DND-41 (cell line): ENCODE measurements at regions not wholly inside any gene's neighbourhood (a gene's known extent, or its start where the extent isn't known, plus 50 kb on each side); places are given as distances from the start of the nearest gene placed in this dataset.

ENCODE experiments used
- ATAC-seq: fragments of 200-7000 bp; cut with Tn5 transposase; 3 replicates; pipeline ENCODE4 v1.9.1; 2021; ENCODE audit warnings: low read depth; ENCODE audit not compliant: insufficient read depth
- DNase-seq: peaks from one replicate; pipeline ENCODE4 v3.0.0-alpha.2; 2020
- H2AFZ ChIP-seq: 2 replicates; pipeline ENCODE4 v1.6.0; 2012; ENCODE audit warnings: low read depth, low read length
- H3K27ac ChIP-seq: 2 replicates; pipeline ENCODE4 v1.5.1; 2012; ENCODE audit warnings: low read length, inconsistent platforms
- H3K27me3 ChIP-seq: fragments of 200-600 bp; sonication (generic); 2 replicates; pipeline ENCODE4 v1.6.0; 2012; ENCODE audit warnings: low read length, mild to moderate bottlenecking, inconsistent platforms; ENCODE audit not compliant: insufficient read depth, poor library complexity
- H3K36me3 ChIP-seq: 2 replicates; pipeline ENCODE4 v1.5.1; 2012; ENCODE audit warnings: low read length, inconsistent platforms; ENCODE audit not compliant: insufficient read depth
- H3K4me1 ChIP-seq: 2 replicates; pipeline ENCODE4 v1.5.1; 2012; ENCODE audit warnings: mild to moderate bottlenecking, low read length; ENCODE audit not compliant: insufficient read depth
- H3K4me2 ChIP-seq: 2 replicates; pipeline ENCODE4 v1.6.0; 2012; ENCODE audit warnings: mild to moderate bottlenecking, moderate library complexity, low read length, inconsistent platforms; ENCODE audit not compliant: insufficient read depth
- H3K4me3 ChIP-seq, 2 experiments: fragments of 200-600 bp in 1 of 2; shearing (Covaris generic) in 1 of 2; 2 replicates each; pipeline ENCODE4 v1.5.1; 2012 to 2016; ENCODE audit warnings: inconsistent platforms in 2 of 2, low read length in 2 of 2, mild to moderate bottlenecking in 2 of 2, low read depth in 1 of 2, moderate library complexity in 1 of 2
- H3K79me2 ChIP-seq: 2 replicates; pipeline ENCODE4 v1.6.0; 2012; ENCODE audit warnings: low read length, inconsistent platforms; ENCODE audit not compliant: insufficient read depth
- H3K9ac ChIP-seq: 2 replicates; pipeline ENCODE4 v1.6.0; 2012; ENCODE audit warnings: low read depth, mild to moderate bottlenecking, inconsistent platforms, low read length, moderate library complexity
- H3K9me3 ChIP-seq: 2 replicates; pipeline ENCODE4 v1.5.1; 2012; ENCODE audit warnings: low read length, moderate library complexity, mild to moderate bottlenecking, inconsistent platforms; ENCODE audit not compliant: insufficient read depth, severe bottlenecking
- H4K20me1 ChIP-seq: 2 replicates; pipeline ENCODE4 v1.6.0; 2012; ENCODE audit warnings: low read length; ENCODE audit not compliant: insufficient read depth
- EZH2 ChIP-seq: IDR thresholded peaks from 3 replicates; pipeline ENCODE4 v1.6.1; 2012; ENCODE audit warnings: borderline replicate concordance, low read depth, mild to moderate bottlenecking, moderate library complexity, low read length, inconsistent platforms; ENCODE audit not compliant: severe bottlenecking
- TF ChIP-seq, protein P1 (sequence below): IDR thresholded peaks from 2 replicates; pipeline ENCODE4 v1.5.1; 2012; ENCODE audit warnings: borderline replicate concordance, low read length, moderate library complexity, mild to moderate bottlenecking; ENCODE audit not compliant: poor library complexity, severe bottlenecking; ENCODE audit errors: extremely low read depth

DNA sequence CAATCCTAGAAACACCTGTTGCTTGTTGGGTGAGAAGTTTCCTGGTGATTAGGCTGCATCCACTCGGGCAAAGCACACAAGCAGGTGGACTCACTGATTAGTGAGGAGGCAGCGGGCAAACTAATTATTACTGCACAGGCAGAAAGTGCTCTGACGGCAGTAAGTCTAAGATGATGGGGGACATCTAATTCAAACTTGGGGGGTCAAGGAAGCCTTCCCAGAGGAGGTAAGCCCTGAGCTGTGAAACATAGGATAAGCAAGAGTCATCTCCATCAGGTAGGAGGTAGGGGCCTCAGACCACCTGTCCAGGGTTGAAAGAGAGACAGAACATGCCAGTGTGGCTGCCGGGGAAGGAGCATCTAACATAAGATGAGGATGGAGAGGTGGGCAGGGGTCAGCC lies 1578.4 kb upstream of the TMEM132C start:
- no peaks in the 10 kb centered on the region for H3K27me3 ChIP-seq
- no peaks in the 10 kb centered on the region for H3K4me1 ChIP-seq
- H3K4me3 ChIP-seq, result no peak overlapping the region
- no peak overlapping the region for H2AFZ ChIP-seq
- H3K9ac ChIP-seq, result no peak overlapping the region
- H3K79me2 ChIP-seq, result no peaks in the 10 kb centered on the region
- no peaks in the 10 kb centered on the region for H3K36me3 ChIP-seq
- H3K27ac ChIP-seq, result no peak overlapping the region
- no peaks in the 10 kb centered on the region for H4K20me1 ChIP-seq
- ATAC-seq, result no peak
- peaks cover 4% of the 10 kb centered on the region for H3K9me3 ChIP-seq
- no peak overlapping the region for H3K4me2 ChIP-seq
- TF ChIP-seq EZH2, result no peak
- TF ChIP-seq, protein P1, sequence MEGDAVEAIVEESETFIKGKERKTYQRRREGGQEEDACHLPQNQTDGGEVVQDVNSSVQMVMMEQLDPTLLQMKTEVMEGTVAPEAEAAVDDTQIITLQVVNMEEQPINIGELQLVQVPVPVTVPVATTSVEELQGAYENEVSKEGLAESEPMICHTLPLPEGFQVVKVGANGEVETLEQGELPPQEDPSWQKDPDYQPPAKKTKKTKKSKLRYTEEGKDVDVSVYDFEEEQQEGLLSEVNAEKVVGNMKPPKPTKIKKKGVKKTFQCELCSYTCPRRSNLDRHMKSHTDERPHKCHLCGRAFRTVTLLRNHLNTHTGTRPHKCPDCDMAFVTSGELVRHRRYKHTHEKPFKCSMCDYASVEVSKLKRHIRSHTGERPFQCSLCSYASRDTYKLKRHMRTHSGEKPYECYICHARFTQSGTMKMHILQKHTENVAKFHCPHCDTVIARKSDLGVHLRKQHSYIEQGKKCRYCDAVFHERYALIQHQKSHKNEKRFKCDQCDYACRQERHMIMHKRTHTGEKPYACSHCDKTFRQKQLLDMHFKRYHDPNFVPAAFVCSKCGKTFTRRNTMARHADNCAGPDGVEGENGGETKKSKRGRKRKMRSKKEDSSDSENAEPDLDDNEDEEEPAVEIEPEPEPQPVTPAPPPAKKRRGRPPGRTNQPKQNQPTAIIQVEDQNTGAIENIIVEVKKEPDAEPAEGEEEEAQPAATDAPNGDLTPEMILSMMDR, result no peak
- no peak for DNase-seq

DNA sequence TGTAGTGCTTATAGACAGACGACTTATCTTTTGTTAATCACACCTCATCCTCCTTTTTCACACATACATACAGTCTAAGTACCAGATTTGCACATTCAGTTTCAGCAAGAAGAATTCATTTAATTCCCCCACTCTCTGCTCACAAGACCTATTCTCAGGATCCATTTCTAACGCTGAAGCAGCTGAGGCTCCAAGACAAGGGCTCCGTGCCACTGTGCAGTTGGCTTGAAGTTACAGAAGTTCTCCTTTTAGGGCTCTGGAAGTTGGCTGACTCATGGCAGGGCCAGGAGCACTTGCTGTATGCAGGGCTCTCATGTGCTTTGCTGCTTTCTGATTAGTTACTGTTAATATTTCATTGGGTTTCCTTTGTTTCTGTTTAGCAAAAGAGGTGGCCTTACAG lies 1566.9 kb upstream of the TMEM132C start:
- Histone ChIP-seq H3K36me3 (no peaks in the 10 kb centered on the region), H3K4me1 (no peaks in the 10 kb centered on the region), H3K4me2 (no peak overlapping the region), H3K9ac (no peak overlapping the region), H3K9me3 (no peaks in the 10 kb centered on the region), H4K20me1 (no peaks in the 10 kb centered on the region), H3K79me2 (no peaks in the 10 kb centered on the region), H3K27ac (no peak overlapping the region), H3K4me3 (no peak overlapping the region), H3K27me3 (no peaks in the 10 kb centered on the region), H2AFZ (no peak overlapping the region)
- no peak for ATAC-seq
- TF ChIP-seq, protein P1, result no peak
- TF ChIP-seq EZH2, result no peak
- DNase-seq, result no peak

DNA sequence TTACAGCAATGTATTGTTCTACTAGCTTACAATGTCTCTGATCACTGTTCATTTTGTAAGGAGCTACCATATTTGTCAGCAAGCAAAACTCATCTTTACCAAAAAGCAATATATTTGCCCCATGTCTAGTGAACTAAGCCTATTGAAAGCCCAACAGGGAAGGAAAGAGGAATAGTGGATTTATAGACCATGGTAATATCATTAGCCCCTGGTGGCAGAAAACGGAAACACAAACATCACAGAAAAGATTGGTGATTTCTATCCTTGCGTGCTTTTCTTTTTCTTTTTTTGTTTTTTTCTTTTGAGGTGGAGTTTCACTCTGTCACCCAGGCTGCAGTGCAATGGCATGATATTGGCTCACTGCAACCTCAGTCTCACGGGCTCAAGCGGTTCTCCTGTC lies 1562.4 kb upstream of the TMEM132C start:
- Histone ChIP-seq H3K4me2 (no peak overlapping the region), H3K27ac (no peak overlapping the region), H3K4me3 (no peak overlapping the region), H3K27me3 (no peaks in the 10 kb centered on the region), H4K20me1 (no peaks in the 10 kb centered on the region), H3K9me3 (no peaks in the 10 kb centered on the region), H3K9ac (no peak overlapping the region), H3K79me2 (no peaks in the 10 kb centered on the region), H3K36me3 (no peaks in the 10 kb centered on the region), H3K4me1 (no peaks in the 10 kb centered on the region), H2AFZ (no peak overlapping the region)
- ATAC-seq (no peak), DNase-seq (no peak)
- TF ChIP-seq, protein P1, result peak; percentile 26
- no peak for TF ChIP-seq EZH2

DNA sequence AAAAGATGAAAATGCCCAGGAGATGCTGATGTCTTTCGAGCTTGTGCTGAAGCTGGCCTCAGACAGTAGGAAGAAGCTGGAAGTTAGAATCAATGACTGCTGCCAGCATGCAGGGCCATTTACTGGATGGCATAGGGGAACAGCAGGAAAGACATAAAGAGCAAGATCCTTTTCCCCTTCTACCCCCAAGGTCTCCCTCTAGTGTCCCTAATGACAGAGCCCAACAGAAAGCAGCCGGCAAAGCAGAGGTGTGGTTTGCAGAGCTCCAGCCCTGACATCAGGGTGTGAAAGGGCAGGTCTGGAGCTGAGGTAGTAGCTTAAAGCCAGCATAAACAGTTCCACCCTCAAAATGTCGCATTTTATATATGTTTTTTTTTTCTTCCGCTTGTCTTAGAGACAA lies 1560.7 kb upstream of the TMEM132C start:
- no peak for ATAC-seq

More for the DNA sequence above, 1560.7 kb upstream of the TMEM132C start:
- no peak for TF ChIP-seq EZH2
- TF ChIP-seq, protein P1, result no peak
- Histone ChIP-seq H3K4me2 (no peak overlapping the region), H3K27ac (no peak overlapping the region), H3K9me3 (no peaks in the 10 kb centered on the region), H3K9ac (no peak overlapping the region), H4K20me1 (no peaks in the 10 kb centered on the region), H3K27me3 (no peaks in the 10 kb centered on the region), H3K79me2 (no peaks in the 10 kb centered on the region), H3K36me3 (no peaks in the 10 kb centered on the region), H3K4me1 (no peaks in the 10 kb centered on the region), H3K4me3 (no peak overlapping the region), H2AFZ (no peak overlapping the region)
- DNase-seq, result no peak
